SK-N-SH treated with all-trans-retinoic acid at 6 μM for 48 hours (cell line): ENCODE measurements at regions not wholly inside any gene's neighbourhood (a gene's known extent, or its start where the extent isn't known, plus 50 kb on each side); places are given as distances from the start of the nearest gene placed in this dataset.

Source experiments
- ARNTL ChIP-seq: fragments of 450-650 bp; formaldehyde crosslinking; IDR thresholded peaks from 2 replicates; pipeline ENCODE4 v1.5.0; 2020; ENCODE audit warnings: low read depth, mild to moderate bottlenecking, moderate library complexity, borderline replicate concordance
- BACH2 ChIP-seq: fragments of 250-450 bp; sonication (Bioruptor Pico); IDR thresholded peaks from 2 replicates; pipeline ENCODE4 v1.9.0; 2021; ENCODE audit warnings: mild to moderate bottlenecking, borderline replicate concordance
- CREB5 ChIP-seq: fragments of 250-450 bp; sonication (Bioruptor Pico); IDR thresholded peaks from 2 replicates; pipeline ENCODE4 v1.5.1; 2020; ENCODE audit warnings: low read depth, mild to moderate bottlenecking, moderate library complexity
- CSRNP3 ChIP-seq: fragments of 250-450 bp; sonication (Bioruptor Pico); IDR thresholded peaks from 2 replicates; pipeline ENCODE4 v1.5.1; 2021; ENCODE audit warnings: mild to moderate bottlenecking, moderate library complexity
- ZNF70 ChIP-seq: fragments of 450-650 bp; formaldehyde crosslinking; IDR thresholded peaks from 2 replicates; pipeline ENCODE4 v1.5.0; 2020; ENCODE audit warnings: mild to moderate bottlenecking, moderate library complexity
- ZNF8 ChIP-seq: fragments of 450-650 bp; formaldehyde crosslinking; IDR thresholded peaks from 2 replicates; pipeline ENCODE4 v1.5.0; 2020; ENCODE audit warnings: mild to moderate bottlenecking, moderate library complexity

- TF ChIP-seq CSRNP3 (CRISPR knock-in tag) (no peak), CREB5 (no peak), BACH2 (CRISPR knock-in tag) (no peak), ZNF8 (CRISPR knock-in tag) (no peak), ZNF70 (CRISPR knock-in tag) (no peak), ARNTL (CRISPR knock-in tag) (no peak)
- TF ChIP-seq, all 23 proteins: peak for 0
These were observed 50.4 kb upstream of the ENTPD6 start (continued) for GRCh38 chr20:25145131-25145530.
